H9 (cell line): ENCODE measurements at regions not wholly inside any gene's neighbourhood (a gene's known extent, or its start where the extent isn't known, plus 50 kb on each side); places are given as distances from the start of the nearest gene placed in this dataset.
A peak's percentile ranks its signal among the peaks of the same experiment; 100 is the strongest.

Experiments used
- DNase-seq: peaks from one replicate; pipeline ENCODE4 v3.0.0-alpha.2; 2017
- H2AFZ ChIP-seq: one replicate; pipeline ENCODE4 v1.6.1; 2013; ENCODE audit warnings: mild to moderate bottlenecking, low read length, control low read depth, moderate library complexity
- H2AK5ac ChIP-seq: 2 replicates; pipeline ENCODE4 v1.6.1; 2013; ENCODE audit warnings: low read length, control low read depth, mixed read lengths; ENCODE audit not compliant: insufficient read length
- H2BK120ac ChIP-seq: one replicate; pipeline ENCODE4 v1.6.1; 2013; ENCODE audit warnings: low read depth, mild to moderate bottlenecking, low read length, control low read depth, inconsistent platforms; ENCODE audit not compliant: poor library complexity, severe bottlenecking
- H2BK12ac ChIP-seq: 2 replicates; pipeline ENCODE4 v1.6.1; 2013; ENCODE audit warnings: low read length, control low read depth, mixed read lengths, low read depth; ENCODE audit not compliant: insufficient read length
- H2BK15ac ChIP-seq: 2 replicates; pipeline ENCODE4 v1.6.1; 2013; ENCODE audit warnings: low read depth, low read length, control low read depth
- H2BK20ac ChIP-seq: one replicate; pipeline ENCODE4 v1.6.1; 2013; ENCODE audit warnings: low read depth, mild to moderate bottlenecking, low read length, control low read depth, inconsistent platforms; ENCODE audit not compliant: poor library complexity, severe bottlenecking
- H2BK5ac ChIP-seq: 2 replicates; pipeline ENCODE4 v1.6.1; 2013; ENCODE audit warnings: low read length, control low read depth, mixed read lengths; ENCODE audit not compliant: insufficient read length
- H3K14ac ChIP-seq: 2 replicates; pipeline ENCODE4 v1.6.1; 2013; ENCODE audit warnings: low read length, control low read depth; ENCODE audit not compliant: insufficient read depth
- H3K18ac ChIP-seq: 2 replicates; pipeline ENCODE4 v1.6.1; 2013; ENCODE audit warnings: low read depth, mild to moderate bottlenecking, mixed read lengths, low read length, control low read depth; ENCODE audit not compliant: insufficient read length
- H3K23ac ChIP-seq: 2 replicates; pipeline ENCODE4 v1.6.1; 2013; ENCODE audit warnings: low read length, control low read depth, mixed read lengths, low read depth; ENCODE audit not compliant: insufficient read length
- H3K23me2 ChIP-seq: 2 replicates; pipeline ENCODE4 v1.6.1; 2013; ENCODE audit warnings: low read depth, mild to moderate bottlenecking, mixed read lengths, low read length, control low read depth; ENCODE audit not compliant: insufficient read length, poor library complexity, severe bottlenecking
- H3K27ac ChIP-seq: 2 replicates; pipeline ENCODE4 v1.5.1; 2013; ENCODE audit warnings: low read length, control low read depth, mixed read lengths, low read depth; ENCODE audit not compliant: insufficient read length
- H3K27me3 ChIP-seq: 2 replicates; pipeline ENCODE4 v1.6.1; 2013; ENCODE audit warnings: low read length, control low read depth, inconsistent platforms; ENCODE audit not compliant: insufficient read depth
- H3K4ac ChIP-seq: 2 replicates; pipeline ENCODE4 v1.6.1; 2013; ENCODE audit warnings: low read depth, mild to moderate bottlenecking, control low read depth, inconsistent platforms, low read length, moderate library complexity
- H3K4me1 ChIP-seq: 2 replicates; pipeline ENCODE4 v1.6.1; 2013; ENCODE audit warnings: low read length, control low read depth, inconsistent platforms; ENCODE audit not compliant: insufficient read depth
- H3K4me2 ChIP-seq: 2 replicates; pipeline ENCODE4 v1.6.1; 2013; ENCODE audit warnings: low read length, control low read depth, mixed read lengths; ENCODE audit not compliant: insufficient read length, insufficient read depth
- H3K56ac ChIP-seq: 2 replicates; pipeline ENCODE4 v1.6.1; 2013; ENCODE audit warnings: low read depth, mild to moderate bottlenecking, mixed read lengths, low read length, control low read depth; ENCODE audit not compliant: insufficient read length
- H3K79me1 ChIP-seq: 2 replicates; pipeline ENCODE4 v1.6.1; 2013; ENCODE audit warnings: low read depth, mild to moderate bottlenecking, moderate library complexity, low read length, control low read depth, inconsistent platforms; ENCODE audit not compliant: insufficient read depth, poor library complexity, severe bottlenecking
- H3K79me2 ChIP-seq: 2 replicates; pipeline ENCODE4 v1.6.1; 2013; ENCODE audit warnings: low read length, control low read depth, inconsistent platforms; ENCODE audit not compliant: insufficient read depth
- H3K9ac ChIP-seq: 2 replicates; pipeline ENCODE4 v1.6.1; 2013; ENCODE audit warnings: low read length, control low read depth, mixed read lengths; ENCODE audit not compliant: insufficient read length; ENCODE audit errors: extremely low read depth
- H3K9me3 ChIP-seq: one replicate; pipeline ENCODE4 v1.6.1; 2013; ENCODE audit warnings: low read depth, low read length, inconsistent platforms; ENCODE audit not compliant: control insufficient read depth
- H3T11ph ChIP-seq: one replicate; pipeline ENCODE4 v1.6.1; 2013; ENCODE audit warnings: mild to moderate bottlenecking, low read length, control low read depth, inconsistent platforms
- H4K20me1 ChIP-seq: one replicate; pipeline ENCODE4 v1.6.1; 2013; ENCODE audit not compliant: control insufficient read depth, insufficient read length, insufficient read depth
- H4K5ac ChIP-seq: 2 replicates; pipeline ENCODE4 v1.6.1; 2013; ENCODE audit warnings: low read depth, mild to moderate bottlenecking, mixed read lengths, low read length, control low read depth; ENCODE audit not compliant: insufficient read length
- H4K8ac ChIP-seq: replicated peaks from 2 replicates; pipeline ENCODE4 v1.6.1; 2013; ENCODE audit warnings: low read length, control low read depth, mixed read lengths, low read depth; ENCODE audit not compliant: insufficient read length
- H4K91ac ChIP-seq: 2 replicates; pipeline ENCODE4 v1.6.1; 2013; ENCODE audit warnings: low read depth, mild to moderate bottlenecking, moderate library complexity, mixed read lengths, low read length, control low read depth; ENCODE audit not compliant: insufficient read length
- H3K27ac Mint-ChIP-seq, 3 experiments: 2 replicates in 2 of 3; 3 replicates in 1 of 3; pipeline ENCODE4 v1.8.0; 2020 to 2021; ENCODE audit warnings: mixed read lengths in 3 of 3, mild to moderate bottlenecking in 1 of 3, moderate library complexity in 1 of 3
- H3K27me3 Mint-ChIP-seq: 2 replicates; pipeline ENCODE4 v1.8.0; 2021; ENCODE audit warnings: low read depth, mild to moderate bottlenecking, moderate library complexity, mixed read lengths
- H3K36me3 Mint-ChIP-seq, 3 experiments: 2 replicates in 2 of 3; 3 replicates in 1 of 3; pipeline ENCODE4 v1.8.0; 2020 to 2021; ENCODE audit warnings: low read depth in 3 of 3, mixed read lengths in 3 of 3; ENCODE audit not compliant: insufficient read depth in 1 of 3
- H3K4me1 Mint-ChIP-seq, 2 experiments: 2 replicates each; pipeline ENCODE4 v1.8.0; 2020; ENCODE audit warnings: mixed read lengths in 2 of 2
- H3K4me3 Mint-ChIP-seq, 2 experiments: 2 replicates in 1 of 2; 3 replicates in 1 of 2; pipeline ENCODE4 v1.8.0; 2020 to 2021; ENCODE audit warnings: mild to moderate bottlenecking in 2 of 2, mixed read lengths in 2 of 2, moderate library complexity in 1 of 2
- H3K9me3 Mint-ChIP-seq, 2 experiments: 2 replicates in 1 of 2; 3 replicates in 1 of 2; pipeline ENCODE4 v1.8.0; 2020; ENCODE audit warnings: mild to moderate bottlenecking in 2 of 2, mixed read lengths in 2 of 2, moderate library complexity in 1 of 2
- CTCF ChIP-seq: fragments of 200-600 bp; sonication (generic); conservative IDR thresholded peaks from 3 replicates; pipeline ENCODE4 v1.8.0; 2021; ENCODE audit warnings: antibody characterized with exemption, mild to moderate bottlenecking
- WGBS: extraction: QIAGEN DNeasy Blood & Tissue Kit; methylation state at CpG from one replicate; pipeline ENCODE4 v1.1.7; 2013; ENCODE audit warnings: missing lambda C conversion rate, low lambda C conversion rate, mixed read lengths; ENCODE audit not compliant: insufficient read length; ENCODE audit errors: extremely low coverage; 5-methylcytosine and 5-hydroxymethylcytosine counted together

GRCh38 chr13:90801621-90802020 is 545.9 kb upstream of the MIR17HG start:
- Mint-ChIP-seq H3K4me3 (no peak overlapping the region), H3K27me3 (no peaks in the 10 kb centered on the region), H3K36me3 (no peaks in the 10 kb centered on the region), H3K4me1 (0 out of 4 replicates have a peak, but pooled peaks cover 2 to 5% of the 10 kb centered on the region in 2 experiments), H3K9me3 (no peaks in the 10 kb centered on the region), H3K27ac (no peak overlapping the region)
- Histone ChIP-seq H3K4me2 (no peak overlapping the region), H2BK5ac (no peak overlapping the region), H3K9me3 (no peaks in the 10 kb centered on the region), H3K23ac (no peak overlapping the region), H4K8ac (no peak overlapping the region), H3K4me1 (no peaks in the 10 kb centered on the region), H2BK15ac (no peak overlapping the region), H2BK12ac (no peak overlapping the region), H3K27me3 (no peaks in the 10 kb centered on the region), H3K9ac (no peak overlapping the region), H4K5ac (no peak overlapping the region), H4K20me1 (no peaks in the 10 kb centered on the region), H3K79me2 (no peaks in the 10 kb centered on the region), H3K18ac (no peak overlapping the region), H3K14ac (no peak overlapping the region), H3K23me2 (no peaks in the 10 kb centered on the region), H4K91ac (no peak overlapping the region), H3T11ph (no peak overlapping the region), H3K4ac (no peak overlapping the region), H3K56ac (no peak overlapping the region), H2AFZ (peak overlapping the region; percentile 16), H2AK5ac (no peak overlapping the region), H2BK120ac (no peak overlapping the region), H3K79me1 (no peaks in the 10 kb centered on the region), H3K27ac (no peak overlapping the region), H2BK20ac (no peak overlapping the region)
- DNase-seq, result no peak
- WGBS, result no CpG with 5 or more reads among the region's 7 CpGs
- no peak for TF ChIP-seq CTCF
